GM19025 (cell line): ENCODE measurements at regions not wholly inside any gene's neighbourhood (a gene's known extent, or its start where the extent isn't known, plus 50 kb on each side); places are given as distances from the start of the nearest gene placed in this dataset.

ENCODE experiments used
- ATAC-seq: cut with Tn5 transposase; IDR thresholded peaks from one replicate; pipeline ENCODE4 v1.9.1; 2021; ENCODE audit warnings: mild to moderate bottlenecking, low read depth, moderate library complexity; ENCODE audit not compliant: unreplicated experiment

GRCh38 chr1:229040630-229041358 lies 230.1 kb upstream of the RAB4A start:
- no peak for ATAC-seq

- no peak for ATAC-seq
These were observed 229.0 kb upstream of the RAB4A start for GRCh38 chr1:229041946-229042345.

- ATAC-seq, result no peak
These were observed 228.4 kb upstream of the RAB4A start for GRCh38 chr1:229042482-229042881.

GRCh38 chr1:229043115-229043514 lies 227.8 kb upstream of the RAB4A start:
- no peak for ATAC-seq

- no peak for ATAC-seq
These were observed 224.6 kb upstream of the RAB4A start for GRCh38 chr1:229046251-229046853.

- ATAC-seq, result no peak
These were observed 223.6 kb upstream of the RAB4A start for GRCh38 chr1:229047161-229047839.

GRCh38 chr1:229047840-229048620 lies 222.9 kb upstream of the RAB4A start:
- ATAC-seq, result no peak

- no peak for ATAC-seq
These were observed 222.0 kb upstream of the RAB4A start for GRCh38 chr1:229048896-229049295.

GRCh38 chr1:229056046-229056445 lies 214.9 kb upstream of the RAB4A start:
- no peak for ATAC-seq

GRCh38 chr1:229058111-229058561 lies 212.8 kb upstream of the RAB4A start:
- ATAC-seq, result no peak

GRCh38 chr1:229058729-229059128 lies 212.2 kb upstream of the RAB4A start:
- ATAC-seq, result no peak

GRCh38 chr1:229059671-229060539 lies 211.0 kb upstream of the RAB4A start:
- ATAC-seq, result no peak

- no peak for ATAC-seq
These were observed 208.8 kb upstream of the RAB4A start for GRCh38 chr1:229062135-229062534.

GRCh38 chr1:229063154-229063773 lies 207.6 kb upstream of the RAB4A start:
- no peak for ATAC-seq

GRCh38 chr1:229064320-229065168 lies 206.4 kb upstream of the RAB4A start:
- ATAC-seq, result no peak

- ATAC-seq, result no peak
These were observed 205.3 kb upstream of the RAB4A start for GRCh38 chr1:229065613-229066012.

- ATAC-seq, result no peak
These were observed 204.3 kb upstream of the RAB4A start for GRCh38 chr1:229066591-229066990.

- no peak for ATAC-seq
These were observed 203.4 kb upstream of the RAB4A start for GRCh38 chr1:229067546-229067945.
